WI38 (cell line): ENCODE measurements at regions not wholly inside any gene's neighbourhood (a gene's known extent, or its start where the extent isn't known, plus 50 kb on each side); places are given as distances from the start of the nearest gene placed in this dataset.

Experiments used
- H3K4me3 ChIP-seq: 2 replicates; pipeline ENCODE4 v1.5.1; 2011; ENCODE audit warnings: low read depth, mild to moderate bottlenecking, control low read depth, low read length
- TF ChIP-seq, protein P1 (sequence below): IDR thresholded peaks from 2 replicates; pipeline ENCODE4 v1.5.1; 2012; ENCODE audit warnings: low read depth, mild to moderate bottlenecking, control low read depth, low read length

DNA sequence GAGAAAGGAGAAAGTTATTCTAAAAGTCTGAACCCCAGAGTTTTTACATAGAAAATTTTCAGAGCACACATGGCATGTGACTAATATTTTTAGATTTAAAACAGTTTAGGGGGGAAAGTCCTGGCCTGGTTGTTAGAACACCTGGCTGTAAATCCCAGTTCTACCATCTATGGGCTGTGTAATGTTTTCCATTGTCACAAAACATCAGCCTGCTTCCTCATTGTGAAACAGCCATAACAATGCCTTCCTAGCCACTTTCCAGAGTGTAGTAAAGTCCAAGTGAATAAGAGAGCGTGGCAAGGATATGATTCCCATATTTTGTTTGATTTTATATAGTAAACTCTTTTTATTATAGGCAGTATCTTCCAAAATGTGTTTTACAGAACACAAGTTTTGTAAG lies 310.0 kb upstream of the DCN start:
- TF ChIP-seq, protein P1, sequence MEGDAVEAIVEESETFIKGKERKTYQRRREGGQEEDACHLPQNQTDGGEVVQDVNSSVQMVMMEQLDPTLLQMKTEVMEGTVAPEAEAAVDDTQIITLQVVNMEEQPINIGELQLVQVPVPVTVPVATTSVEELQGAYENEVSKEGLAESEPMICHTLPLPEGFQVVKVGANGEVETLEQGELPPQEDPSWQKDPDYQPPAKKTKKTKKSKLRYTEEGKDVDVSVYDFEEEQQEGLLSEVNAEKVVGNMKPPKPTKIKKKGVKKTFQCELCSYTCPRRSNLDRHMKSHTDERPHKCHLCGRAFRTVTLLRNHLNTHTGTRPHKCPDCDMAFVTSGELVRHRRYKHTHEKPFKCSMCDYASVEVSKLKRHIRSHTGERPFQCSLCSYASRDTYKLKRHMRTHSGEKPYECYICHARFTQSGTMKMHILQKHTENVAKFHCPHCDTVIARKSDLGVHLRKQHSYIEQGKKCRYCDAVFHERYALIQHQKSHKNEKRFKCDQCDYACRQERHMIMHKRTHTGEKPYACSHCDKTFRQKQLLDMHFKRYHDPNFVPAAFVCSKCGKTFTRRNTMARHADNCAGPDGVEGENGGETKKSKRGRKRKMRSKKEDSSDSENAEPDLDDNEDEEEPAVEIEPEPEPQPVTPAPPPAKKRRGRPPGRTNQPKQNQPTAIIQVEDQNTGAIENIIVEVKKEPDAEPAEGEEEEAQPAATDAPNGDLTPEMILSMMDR: no peak
- H3K4me3 ChIP-seq: no peak overlapping the region

DNA sequence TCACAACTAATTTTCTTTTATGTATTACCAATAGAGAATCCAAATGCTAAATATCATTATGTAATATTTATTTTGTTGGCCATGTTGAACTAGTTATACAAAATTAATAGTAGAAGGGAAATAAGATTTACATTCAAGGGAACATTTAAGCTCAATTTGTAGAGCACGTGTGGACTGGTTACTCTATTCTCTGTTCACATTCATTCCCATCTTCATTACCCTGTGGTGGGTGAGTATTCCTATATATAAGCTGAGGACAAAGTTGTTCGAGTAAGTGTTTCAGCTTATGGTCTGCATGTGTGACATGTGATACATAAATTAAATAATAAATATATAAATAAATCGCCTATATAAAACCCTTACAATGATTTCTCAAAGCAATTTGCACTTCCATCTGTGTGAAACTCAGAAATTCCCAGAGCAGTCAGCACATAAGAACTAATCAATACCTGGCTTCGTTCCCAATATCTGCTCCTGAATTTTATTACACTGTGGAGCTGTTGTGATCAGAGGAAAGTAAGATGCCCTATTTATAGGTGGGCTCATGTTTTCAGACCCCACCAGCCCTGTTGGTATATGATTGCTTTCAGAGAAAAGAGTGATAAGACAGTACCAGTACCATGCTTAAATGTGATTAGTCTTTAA lies 308.2 kb upstream of the DCN start:
- no peak overlapping the region for H3K4me3 ChIP-seq
- TF ChIP-seq, protein P1: no peak

GRCh38 chr12:91483471-91483985 lies 300.9 kb upstream of the DCN start:
- TF ChIP-seq, protein P1: no peak
- no peak overlapping the region for H3K4me3 ChIP-seq

DNA sequence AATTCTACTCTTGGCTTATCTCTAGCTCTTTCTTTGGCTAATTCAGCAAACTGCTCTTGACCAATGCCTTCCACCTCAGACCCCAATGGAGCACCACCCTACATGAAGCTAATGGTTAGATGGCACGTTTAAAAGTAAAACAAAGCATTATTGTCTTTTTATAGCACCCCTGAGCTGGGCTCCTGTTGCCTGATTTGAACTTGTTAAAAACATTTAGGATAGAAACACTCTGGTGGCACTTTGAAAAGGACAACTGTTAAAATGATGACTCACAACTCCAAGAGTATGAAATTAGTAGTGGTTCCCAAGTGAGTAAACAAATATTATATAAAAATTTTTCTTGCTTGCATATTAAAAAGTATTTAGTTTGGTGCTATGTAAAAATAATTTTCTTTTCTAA lies 299.6 kb upstream of the DCN start:
- TF ChIP-seq, protein P1: no peak
- no peak overlapping the region for H3K4me3 ChIP-seq

GRCh38 chr12:91478500-91478899 lies 295.9 kb upstream of the DCN start:
- TF ChIP-seq, protein P1: no peak
- H3K4me3 ChIP-seq: no peak overlapping the region

DNA sequence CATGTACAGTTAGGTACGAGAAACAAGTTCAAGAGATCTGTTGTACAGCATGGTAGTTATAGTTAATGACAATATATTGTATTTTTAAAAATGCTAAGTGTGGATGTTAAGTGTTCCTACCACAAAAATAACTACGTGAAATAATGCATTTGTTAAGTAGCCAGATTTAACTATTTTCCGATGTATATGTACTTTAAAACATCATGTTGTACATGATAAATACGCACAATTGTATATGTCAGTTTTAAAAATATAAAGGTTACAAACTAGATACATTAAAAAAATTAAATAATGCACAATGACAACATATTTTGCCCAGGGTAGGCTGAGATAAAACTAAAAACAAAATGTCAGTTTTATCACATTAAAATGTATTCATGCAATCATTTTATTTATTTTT lies 285.1 kb upstream of the DCN start:
- H3K4me3 ChIP-seq: no peak overlapping the region
- TF ChIP-seq, protein P1: no peak

DNA sequence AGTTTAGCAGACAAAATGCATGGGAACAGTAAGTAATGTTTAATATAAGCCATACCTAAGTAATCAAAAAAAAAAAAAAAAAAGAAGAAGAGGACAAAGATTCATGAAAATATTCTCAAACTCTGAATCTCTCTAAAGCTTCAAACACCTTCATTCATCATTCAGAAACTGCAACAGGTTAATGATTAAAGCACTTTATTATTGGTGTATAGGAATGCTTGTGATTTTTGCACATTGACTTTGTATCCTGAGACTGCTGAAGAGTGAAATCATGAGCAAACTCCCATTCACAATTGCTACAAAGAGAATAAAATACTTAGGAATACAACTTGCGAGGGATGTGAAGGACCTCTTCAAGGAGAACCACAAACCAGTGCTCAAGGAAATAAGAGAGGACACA lies 278.4 kb upstream of the DCN start:
- H3K4me3 ChIP-seq: no peak overlapping the region
- TF ChIP-seq, protein P1: no peak
